Keratinocyte (primary cell): ENCODE measurements at regions not wholly inside any gene's neighbourhood (a gene's known extent, or its start where the extent isn't known, plus 50 kb on each side); places are given as distances from the start of the nearest gene placed in this dataset.

Experiments
- DNase-seq: peaks from one replicate; pipeline ENCODE4 v3.0.0-alpha.2; 2011; ENCODE audit warnings: low read depth, missing footprints, low spot score
- FAIRE-seq: peaks from 2 replicates; lab custom pipeline; 2011; peaks lifted over from hg19 to GRCh38; lab: Jason Lieb, UNC
- H2AFZ ChIP-seq: 2 replicates; pipeline ENCODE4 v1.6.0; 2012; ENCODE audit warnings: low read length, control low read depth, inconsistent platforms; ENCODE audit not compliant: control insufficient read depth
- H3K27ac ChIP-seq: 2 replicates; pipeline ENCODE4 v1.5.1; 2011; ENCODE audit warnings: low read length; ENCODE audit not compliant: control insufficient read depth, insufficient read depth
- H3K27me3 ChIP-seq: 3 replicates; pipeline ENCODE4 v1.6.0; 2011; ENCODE audit warnings: low read length; ENCODE audit not compliant: control insufficient read depth, insufficient read depth; ENCODE audit errors: extremely low read depth
- H3K36me3 ChIP-seq, 2 experiments: 2 replicates in 1 of 2; 3 replicates in 1 of 2; pipeline ENCODE4 v1.5.1; 2011; ENCODE audit warnings: low read length in 2 of 2, mild to moderate bottlenecking in 1 of 2; ENCODE audit not compliant: control insufficient read depth in 2 of 2, insufficient read depth in 2 of 2; ENCODE audit errors: extremely low read depth in 1 of 2
- H3K4me1 ChIP-seq: 3 replicates; pipeline ENCODE4 v1.5.1; 2011; ENCODE audit warnings: low read length; ENCODE audit not compliant: control insufficient read depth, insufficient read depth; ENCODE audit errors: extremely low read depth
- H3K4me2 ChIP-seq: 3 replicates; pipeline ENCODE4 v1.6.0; 2011; ENCODE audit warnings: low read depth, low read length; ENCODE audit not compliant: control insufficient read depth, insufficient read depth; ENCODE audit errors: extremely low read depth
- H3K4me3 ChIP-seq, 3 experiments: fragments of 200-600 bp in 1 of 3; sonication (generic) in 1 of 3; 2 replicates in 2 of 3; 3 replicates in 1 of 3; pipeline ENCODE4 v1.5.1; 2011 to 2016; ENCODE audit warnings: low read length in 3 of 3, mild to moderate bottlenecking in 3 of 3, control low read depth in 2 of 3, inconsistent platforms in 1 of 3, low read depth in 1 of 3, mixed read lengths in 1 of 3, mixed run types in 1 of 3, moderate library complexity in 1 of 3; ENCODE audit not compliant: control insufficient read depth in 2 of 3, insufficient read depth in 2 of 3; ENCODE audit errors: extremely low read depth in 1 of 3
- H3K79me2 ChIP-seq: 2 replicates; pipeline ENCODE4 v1.6.0; 2012; ENCODE audit warnings: low read length; ENCODE audit not compliant: control insufficient read depth, insufficient read depth
- H3K9ac ChIP-seq: 3 replicates; pipeline ENCODE4 v1.6.0; 2011; ENCODE audit warnings: low read length; ENCODE audit not compliant: control insufficient read depth, insufficient read depth; ENCODE audit errors: extremely low read depth
- H3K9me1 ChIP-seq: 3 replicates; pipeline ENCODE4 v1.6.0; 2011; ENCODE audit warnings: low read length; ENCODE audit not compliant: control insufficient read depth, insufficient read depth; ENCODE audit errors: extremely low read depth
- H3K9me3 ChIP-seq: 2 replicates; pipeline ENCODE4 v1.5.1; 2012; ENCODE audit warnings: low read depth, low read length; ENCODE audit not compliant: control insufficient read depth
- H4K20me1 ChIP-seq: 3 replicates; pipeline ENCODE4 v1.6.0; 2011; ENCODE audit warnings: low read length; ENCODE audit not compliant: control insufficient read depth, insufficient read depth; ENCODE audit errors: extremely low read depth
- EZH2 ChIP-seq: IDR thresholded peaks from one replicate; pipeline ENCODE4 v1.6.1; 2012; ENCODE audit warnings: inconsistent platforms, mild to moderate bottlenecking, low read length, moderate library complexity
- dilution Hi-C: fragments of 300-500 bp; cut with MboI; formaldehyde crosslinking; loops from one replicate; pipeline ENCODE4 v1.7.0; 2020; ENCODE audit warnings: low sequenced_read_pairs; ENCODE audit not compliant: extremely low pct_ligation_motif_present
- TF ChIP-seq, protein P1 (sequence below), 3 experiments: IDR thresholded peaks in 1 of 3; conservative IDR thresholded peaks in 1 of 3; optimal IDR thresholded peaks in 1 of 3; 2 replicates in 2 of 3; 3 replicates in 1 of 3; pipeline versions ENCODE3 to v1.5.1; 2011; ENCODE audit warnings: low read length in 3 of 3, mild to moderate bottlenecking in 3 of 3, moderate library complexity in 2 of 3, control low read depth in 1 of 3, inconsistent platforms in 1 of 3; ENCODE audit not compliant: insufficient read depth in 2 of 3; ENCODE audit errors: extremely low read depth in 1 of 3

DNA sequence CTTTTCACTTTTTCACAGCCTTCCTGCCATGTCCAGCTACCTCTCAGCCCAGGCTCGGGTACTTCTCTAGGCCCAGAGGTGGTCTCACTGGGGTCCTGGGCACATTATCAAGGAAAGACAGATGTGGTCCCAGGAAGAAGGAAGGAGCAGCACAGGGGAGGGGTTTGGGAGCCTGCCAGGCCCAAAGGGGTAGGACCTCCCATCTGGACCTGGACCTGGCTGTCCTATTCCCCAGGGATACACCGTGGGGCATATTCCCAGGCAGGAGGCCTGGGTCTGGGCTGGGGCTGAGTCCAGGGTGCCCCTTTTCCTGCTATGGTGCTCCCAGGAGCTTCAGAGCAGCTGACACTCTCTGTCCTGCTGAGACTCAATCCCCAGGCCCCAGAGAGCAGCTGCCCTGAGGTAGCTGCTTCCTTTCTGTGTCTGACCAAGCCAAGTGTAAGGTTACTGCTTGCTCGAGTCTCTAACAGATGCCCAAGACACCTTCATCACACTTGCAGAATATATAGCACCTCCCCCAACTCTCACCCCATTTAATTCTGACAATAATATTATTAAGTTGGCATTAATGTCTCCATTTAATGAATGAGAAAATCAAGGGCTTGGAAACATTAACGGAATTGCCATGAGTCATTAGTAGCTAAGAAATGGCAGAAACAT lies 232.0 kb downstream of the BUD13 start:
- Histone ChIP-seq H3K9ac (no peak overlapping the region), H4K20me1 (no peaks in the 10 kb centered on the region), H3K27ac (no peak overlapping the region), H3K4me3 (no peak overlapping the region), H3K79me2 (no peaks in the 10 kb centered on the region), H3K36me3 (no peaks in the 10 kb centered on the region), H3K9me3 (no peaks in the 10 kb centered on the region), H3K4me1 (no peaks in the 10 kb centered on the region), H3K27me3 (peaks cover 5% of the 10 kb centered on the region), H3K4me2 (no peak overlapping the region), H2AFZ (no peak overlapping the region), H3K9me1 (no peaks in the 10 kb centered on the region)
- FAIRE-seq, result no peak
- no peak for DNase-seq
- dilution Hi-C loops, result no loop called here
- no peak for TF ChIP-seq EZH2
- TF ChIP-seq, protein P1, sequence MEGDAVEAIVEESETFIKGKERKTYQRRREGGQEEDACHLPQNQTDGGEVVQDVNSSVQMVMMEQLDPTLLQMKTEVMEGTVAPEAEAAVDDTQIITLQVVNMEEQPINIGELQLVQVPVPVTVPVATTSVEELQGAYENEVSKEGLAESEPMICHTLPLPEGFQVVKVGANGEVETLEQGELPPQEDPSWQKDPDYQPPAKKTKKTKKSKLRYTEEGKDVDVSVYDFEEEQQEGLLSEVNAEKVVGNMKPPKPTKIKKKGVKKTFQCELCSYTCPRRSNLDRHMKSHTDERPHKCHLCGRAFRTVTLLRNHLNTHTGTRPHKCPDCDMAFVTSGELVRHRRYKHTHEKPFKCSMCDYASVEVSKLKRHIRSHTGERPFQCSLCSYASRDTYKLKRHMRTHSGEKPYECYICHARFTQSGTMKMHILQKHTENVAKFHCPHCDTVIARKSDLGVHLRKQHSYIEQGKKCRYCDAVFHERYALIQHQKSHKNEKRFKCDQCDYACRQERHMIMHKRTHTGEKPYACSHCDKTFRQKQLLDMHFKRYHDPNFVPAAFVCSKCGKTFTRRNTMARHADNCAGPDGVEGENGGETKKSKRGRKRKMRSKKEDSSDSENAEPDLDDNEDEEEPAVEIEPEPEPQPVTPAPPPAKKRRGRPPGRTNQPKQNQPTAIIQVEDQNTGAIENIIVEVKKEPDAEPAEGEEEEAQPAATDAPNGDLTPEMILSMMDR (optimal IDR thresholded peaks at IDR 0.05 in 1 of 3, IDR thresholded peaks at IDR 0.05 in 1 of 3, conservative IDR thresholded peaks at IDR 0.05 in 1 of 3; ENCODE audit: extremely low read depth in 1 of 3, insufficient read depth in 2 of 3, low read length in 3 of 3), result no peak

DNA sequence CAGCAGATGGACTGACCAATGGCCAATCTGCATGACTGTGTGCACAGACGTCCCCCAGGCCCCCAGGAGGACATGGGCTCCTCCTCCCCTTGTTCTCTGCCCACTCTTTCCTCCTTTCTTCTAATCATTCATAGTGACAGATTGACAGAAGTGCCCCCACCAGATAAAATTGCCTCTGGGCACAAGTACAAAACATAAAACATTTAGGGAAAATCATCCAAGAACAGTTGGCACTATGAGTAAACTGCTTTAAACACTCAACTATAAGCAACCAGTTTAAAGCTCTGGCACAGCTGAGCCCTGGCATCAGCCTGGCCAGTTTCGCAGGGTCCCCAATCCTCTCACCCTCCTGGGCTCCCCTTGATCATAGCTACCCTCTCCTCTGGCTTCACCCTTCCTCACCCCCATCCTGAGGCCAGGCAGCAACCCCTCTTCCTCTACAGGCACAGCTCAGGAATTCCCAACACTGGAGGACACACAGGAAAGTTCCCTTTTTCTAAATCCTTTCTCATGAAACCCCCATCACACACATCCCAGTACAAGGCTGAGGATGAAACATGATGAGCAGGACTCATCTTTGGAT lies 232.9 kb downstream of the BUD13 start:
- Histone ChIP-seq H4K20me1 (no peaks in the 10 kb centered on the region), H3K36me3 (no peaks in the 10 kb centered on the region), H3K4me3 (no peak overlapping the region), H3K27ac (no peak overlapping the region), H3K9me1 (no peaks in the 10 kb centered on the region), H3K9ac (no peak overlapping the region), H3K9me3 (no peaks in the 10 kb centered on the region), H3K27me3 (peaks cover 5% of the 10 kb centered on the region), H3K79me2 (no peaks in the 10 kb centered on the region), H2AFZ (no peak overlapping the region), H3K4me1 (no peaks in the 10 kb centered on the region), H3K4me2 (no peak overlapping the region)
- DNase-seq (no peak), FAIRE-seq (no peak)
- dilution Hi-C loops, result no loop called here
- TF ChIP-seq, protein P1 (optimal IDR thresholded peaks at IDR 0.05 in 1 of 3, IDR thresholded peaks at IDR 0.05 in 1 of 3, conservative IDR thresholded peaks at IDR 0.05 in 1 of 3; ENCODE audit: extremely low read depth in 1 of 3, insufficient read depth in 2 of 3, low read length in 3 of 3), result no peak
- TF ChIP-seq EZH2, result no peak
